ENCODE measurements at regions not wholly inside any gene's neighbourhood (a gene's known extent, or its start where the extent isn't known, plus 50 kb on each side); places are given as distances from the start of the nearest gene placed in this dataset.

DNA sequence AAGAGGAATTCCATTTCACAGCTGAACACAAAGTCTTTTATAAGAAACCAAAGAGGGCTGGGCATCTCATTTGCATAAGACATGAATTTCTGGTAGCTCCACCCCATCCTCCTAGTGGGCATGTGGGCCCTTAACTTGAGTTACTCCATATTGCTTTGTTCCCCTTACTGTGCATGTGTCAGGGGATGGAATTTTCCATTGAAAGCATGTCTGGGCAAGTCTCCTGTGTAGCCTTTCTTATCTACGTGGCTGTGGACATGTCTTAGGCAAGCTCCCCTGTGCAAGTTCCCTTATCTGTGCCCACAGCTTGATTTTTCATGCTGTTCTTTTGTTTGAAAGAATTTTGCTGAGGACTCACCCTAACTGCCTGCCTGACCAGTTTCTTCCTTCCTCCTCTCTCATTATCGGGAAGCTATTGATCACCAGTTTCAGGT lies 123.5 kb upstream of the JADE1 start:
- TF ChIP-seq PPARD (CRISPR knock-in tag; IDR thresholded peaks at IDR 0.05): no peak
- no peak for TF ChIP-seq EZH2 (IDR thresholded peaks at IDR 0.05; ENCODE audit: borderline replicate concordance, low read depth, low read length)
- TF ChIP-seq, protein P1, sequence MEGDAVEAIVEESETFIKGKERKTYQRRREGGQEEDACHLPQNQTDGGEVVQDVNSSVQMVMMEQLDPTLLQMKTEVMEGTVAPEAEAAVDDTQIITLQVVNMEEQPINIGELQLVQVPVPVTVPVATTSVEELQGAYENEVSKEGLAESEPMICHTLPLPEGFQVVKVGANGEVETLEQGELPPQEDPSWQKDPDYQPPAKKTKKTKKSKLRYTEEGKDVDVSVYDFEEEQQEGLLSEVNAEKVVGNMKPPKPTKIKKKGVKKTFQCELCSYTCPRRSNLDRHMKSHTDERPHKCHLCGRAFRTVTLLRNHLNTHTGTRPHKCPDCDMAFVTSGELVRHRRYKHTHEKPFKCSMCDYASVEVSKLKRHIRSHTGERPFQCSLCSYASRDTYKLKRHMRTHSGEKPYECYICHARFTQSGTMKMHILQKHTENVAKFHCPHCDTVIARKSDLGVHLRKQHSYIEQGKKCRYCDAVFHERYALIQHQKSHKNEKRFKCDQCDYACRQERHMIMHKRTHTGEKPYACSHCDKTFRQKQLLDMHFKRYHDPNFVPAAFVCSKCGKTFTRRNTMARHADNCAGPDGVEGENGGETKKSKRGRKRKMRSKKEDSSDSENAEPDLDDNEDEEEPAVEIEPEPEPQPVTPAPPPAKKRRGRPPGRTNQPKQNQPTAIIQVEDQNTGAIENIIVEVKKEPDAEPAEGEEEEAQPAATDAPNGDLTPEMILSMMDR (IDR thresholded peaks at IDR 0.05 in 2 of 3, conservative IDR thresholded peaks at IDR 0.05 in 1 of 3; ENCODE audit: insufficient read depth in 2 of 3, low read depth in 1 of 3, low read length in 3 of 3): no peak
